ENCODE measurements at regions not wholly inside any gene's neighbourhood (a gene's known extent, or its start where the extent isn't known, plus 50 kb on each side); places are given as distances from the start of the nearest gene placed in this dataset.

GRCh38 chr7:436367-437128 lies 83.1 kb downstream of the PDGFA start:
- DNase-seq (ENCODE audit: low read depth in 2 of 3, low spot score in 1 of 3): no peak

- no peak for DNase-seq (ENCODE audit: low read depth in 2 of 3, low spot score in 1 of 3)
Observed at GRCh38 chr7:437329-438251, 82.1 kb downstream of the PDGFA start.

GRCh38 chr7:438361-438760 lies 81.3 kb downstream of the PDGFA start:
- no peak for DNase-seq (ENCODE audit: low read depth in 2 of 3, low spot score in 1 of 3)

GRCh38 chr7:438916-439315 lies 80.7 kb downstream of the PDGFA start:
- DNase-seq (ENCODE audit: low read depth in 2 of 3, low spot score in 1 of 3): no peak

- DNase-seq (ENCODE audit: low read depth in 2 of 3, low spot score in 1 of 3): no peak
Observed at GRCh38 chr7:440059-440749, 79.4 kb downstream of the PDGFA start.

- DNase-seq (ENCODE audit: low read depth in 2 of 3, low spot score in 1 of 3): no peak
Observed at GRCh38 chr7:441684-442421, 77.8 kb downstream of the PDGFA start.

GRCh38 chr7:442457-442856 lies 77.2 kb downstream of the PDGFA start:
- no peak for DNase-seq (ENCODE audit: low read depth in 2 of 3, low spot score in 1 of 3)

GRCh38 chr7:443279-443833 lies 76.3 kb downstream of the PDGFA start:
- DNase-seq (ENCODE audit: low read depth in 2 of 3, low spot score in 1 of 3): no peak

- DNase-seq (ENCODE audit: low read depth in 2 of 3, low spot score in 1 of 3): no peak
Observed at GRCh38 chr7:444606-445005, 75.0 kb downstream of the PDGFA start.

GRCh38 chr7:445020-445419 lies 74.6 kb downstream of the PDGFA start:
- DNase-seq (ENCODE audit: low read depth in 2 of 3, low spot score in 1 of 3): no peak

- DNase-seq (ENCODE audit: low read depth in 2 of 3, low spot score in 1 of 3): no peak
Observed at GRCh38 chr7:445563-446288, 73.9 kb downstream of the PDGFA start.

- no peak for DNase-seq (ENCODE audit: low read depth in 2 of 3, low spot score in 1 of 3)
Observed at GRCh38 chr7:446289-446935, 73.2 kb downstream of the PDGFA start.

Measured in stimulated activated CD4-positive, alpha-beta T cell treated with anti-CD3 and anti-CD28 coated beads, Interleukin-12 subunit alpha, Interleukin-12 subunit beta, amount 100 ng/mL, for 48 hours (primary cell).